HepG2 (cell line): ENCODE measurements at regions not wholly inside any gene's neighbourhood (a gene's known extent, or its start where the extent isn't known, plus 50 kb on each side); places are given as distances from the start of the nearest gene placed in this dataset.

ENCODE experiments used
- BRD4 ChIP-seq: sonication (generic); formaldehyde crosslinking; IDR thresholded peaks from 2 replicates; pipeline ENCODE4 v1.4.0; 2020; ENCODE audit warnings: missing genetic modification reagents
- CBX5 ChIP-seq: sonication (generic); formaldehyde crosslinking; IDR thresholded peaks from 2 replicates; pipeline ENCODE4 v1.4.0; 2020; ENCODE audit warnings: missing genetic modification reagents, borderline replicate concordance
- DR1 ChIP-seq: sonication (generic); formaldehyde crosslinking; IDR thresholded peaks from 2 replicates; pipeline ENCODE4 v1.8.0; 2021; ENCODE audit warnings: mild to moderate bottlenecking, missing genetic modification reagents, inconsistent platforms
- EP300 ChIP-seq, 3 experiments: sonication (generic) in 1 of 3; formaldehyde crosslinking in 1 of 3; IDR thresholded peaks; 2 replicates each; pipeline versions ENCODE4 v1.5.1 to v1.6.1; 2011 to 2020; ENCODE audit warnings: low read depth in 2 of 3, low read length in 2 of 3, borderline replicate concordance in 1 of 3, improper control_type of control experiment in 1 of 3, mild to moderate bottlenecking in 1 of 3, missing genetic modification reagents in 1 of 3, moderate library complexity in 1 of 3
- HNRNPL ChIP-seq: fragments of 200-400 bp; formaldehyde crosslinking; IDR thresholded peaks from 2 replicates; pipeline ENCODE4 v1.6.1; 2017; ENCODE audit warnings: mild to moderate bottlenecking, low read depth, low read length
- KLF15 ChIP-seq: sonication (generic); formaldehyde crosslinking; IDR thresholded peaks from 2 replicates; pipeline ENCODE4 v1.8.1; 2023; ENCODE audit warnings: borderline replicate concordance, mild to moderate bottlenecking, inconsistent platforms, missing genetic modification reagents, mixed read lengths
- NRL ChIP-seq: sonication (generic); formaldehyde crosslinking; IDR thresholded peaks from 2 replicates; pipeline ENCODE4 v1.5.0; 2020; ENCODE audit warnings: missing genetic modification reagents, mild to moderate bottlenecking, moderate library complexity, borderline replicate concordance
- SMAD3 ChIP-seq: sonication (generic); formaldehyde crosslinking; IDR thresholded peaks from 2 replicates; pipeline ENCODE4 v1.4.0; 2020; ENCODE audit warnings: missing genetic modification reagents
- SMARCE1 ChIP-seq: fragments of 450-650 bp; IDR thresholded peaks from 2 replicates; pipeline ENCODE4 v1.6.1; 2017; ENCODE audit warnings: borderline replicate concordance
- SRSF9 ChIP-seq: fragments of 200-400 bp; formaldehyde crosslinking; IDR thresholded peaks from 2 replicates; pipeline ENCODE4 v1.6.1; 2018; ENCODE audit warnings: borderline replicate concordance, mild to moderate bottlenecking, low read depth, low read length; ENCODE audit not compliant: insufficient read depth, poor library complexity, severe bottlenecking
- TAF15 ChIP-seq: fragments of 200-400 bp; formaldehyde crosslinking; IDR thresholded peaks from one replicate; pipeline ENCODE4 v1.6.1; 2018; ENCODE audit warnings: mild to moderate bottlenecking, low read depth, low read length; ENCODE audit not compliant: poor library complexity, severe bottlenecking
- TRIM24 ChIP-seq: sonication (generic); formaldehyde crosslinking; IDR thresholded peaks from 2 replicates; pipeline ENCODE4 v1.8.0; 2022; ENCODE audit warnings: mild to moderate bottlenecking, missing genetic modification reagents
- TSC22D2 ChIP-seq: sonication (generic); formaldehyde crosslinking; IDR thresholded peaks from 2 replicates; pipeline ENCODE4 v1.5.1; 2020; ENCODE audit warnings: missing genetic modification reagents, mild to moderate bottlenecking, borderline replicate concordance
- XBP1 ChIP-seq: sonication (generic); formaldehyde crosslinking; IDR thresholded peaks from 2 replicates; pipeline ENCODE4 v1.5.0; 2020; ENCODE audit warnings: missing genetic modification reagents
- ZFP36 ChIP-seq: fragments of 150-350 bp; IDR thresholded peaks from 2 replicates; pipeline ENCODE4 v1.6.1; 2018; ENCODE audit warnings: borderline replicate concordance, low read length, low read depth; ENCODE audit not compliant: partially characterized antibody
- ZSCAN25 ChIP-seq: sonication (generic); formaldehyde crosslinking; IDR thresholded peaks from 2 replicates; pipeline ENCODE4 v1.8.0; 2022; ENCODE audit warnings: mild to moderate bottlenecking, missing genetic modification reagents
- TF ChIP-seq, protein P1 (sequence below): sonication (generic); formaldehyde crosslinking; IDR thresholded peaks from 2 replicates; pipeline ENCODE4 v1.8.1; 2023; ENCODE audit warnings: missing genetic modification reagents, mild to moderate bottlenecking, borderline replicate concordance
- TF ChIP-seq, protein P2 (sequence below): sonication (generic); formaldehyde crosslinking; conservative IDR thresholded peaks from 2 replicates; pipeline ENCODE4 v1.8.1; 2023; ENCODE audit warnings: missing genetic modification reagents
- TF ChIP-seq, protein P3 (sequence below): sonication (generic); formaldehyde crosslinking; IDR thresholded peaks from 2 replicates; pipeline ENCODE4 v1.9.0; 2021; ENCODE audit warnings: missing genetic modification reagents, borderline replicate concordance
- TF ChIP-seq, protein P4 (sequence below): sonication (generic); formaldehyde crosslinking; IDR thresholded peaks from 2 replicates; pipeline ENCODE4 v1.8.1; 2022; ENCODE audit warnings: low read depth, mild to moderate bottlenecking, missing genetic modification reagents
- TF ChIP-seq, protein P5 (sequence below): sonication (generic); formaldehyde crosslinking; IDR thresholded peaks from 2 replicates; pipeline ENCODE4 v1.5.0; 2020; ENCODE audit warnings: mild to moderate bottlenecking, low read depth, missing genetic modification reagents, borderline replicate concordance

DNA sequence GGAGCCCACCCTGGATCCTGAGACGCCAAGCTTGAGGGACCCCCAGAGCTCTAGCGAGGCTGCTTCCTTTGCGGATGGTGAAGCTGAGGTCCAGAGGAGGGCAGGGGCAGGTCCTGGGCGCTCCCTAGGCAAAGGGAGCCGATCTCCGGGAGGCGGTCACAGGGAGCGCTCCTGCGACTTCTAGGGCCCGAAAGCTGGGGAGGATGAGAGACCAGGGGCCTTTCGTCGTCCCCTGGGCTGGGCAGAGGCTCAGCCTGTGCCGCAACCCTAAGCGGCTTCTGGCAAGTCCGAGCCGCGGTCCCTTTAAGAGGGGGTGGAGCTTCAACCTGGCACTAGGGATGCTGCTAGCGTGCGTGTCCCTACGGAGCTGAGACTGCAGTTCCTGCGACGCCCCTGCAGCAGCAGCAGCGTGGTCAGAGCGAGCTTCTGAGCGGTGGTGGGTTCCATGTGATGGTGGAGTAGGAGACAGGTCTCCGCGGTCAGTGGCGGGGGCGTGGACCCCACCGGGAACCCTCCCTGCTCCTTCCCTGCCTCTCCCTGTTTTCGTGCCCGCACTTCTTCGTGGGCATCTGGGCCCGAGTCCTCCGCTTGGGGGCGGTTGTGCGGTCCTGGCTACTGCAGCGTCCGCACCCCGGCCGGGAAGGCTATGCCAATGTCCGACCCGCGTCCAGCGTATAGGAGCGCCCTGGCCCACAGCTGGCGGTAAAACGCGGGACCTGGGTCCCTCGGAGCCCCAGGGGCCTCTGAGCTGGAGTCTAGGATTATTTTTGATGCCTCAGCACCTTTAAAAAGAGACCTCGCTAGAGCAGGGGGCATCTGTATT lies 154.6 kb downstream of the CCDC74A start (continued):
- TF ChIP-seq DR1 (peak; percentile 14; the same call in 1 of the 2 replicates), SRSF9 (no peak), CBX5 (peak; percentile 75), NRL (peak; percentile 89), EP300 (IDR thresholded peaks at IDR 0.05; ENCODE audit: low read depth in 2 of 2, low read length in 2 of 2) (0 out of 4 replicates have a peak, but pooled peaks of 1 of the 2 experiments have one; percentile 36), EP300 (CRISPR knock-in tag; IDR thresholded peaks at IDR 0.05; ENCODE audit: borderline replicate concordance) (no peak; the same call in 1 of the 2 replicates), SMAD3 (peak; percentile 70; the same call in 1 of the 2 replicates), TRIM24 (CRISPR knock-in tag) (no peak), SMARCE1 (no peak), KLF15 (peak; percentile 88), XBP1 (CRISPR knock-in tag) (no peak), TSC22D2 (CRISPR knock-in tag) (0 out of 2 replicates have a peak, but pooled peaks have one; percentile 78), HNRNPL (peak; percentile 100), ZSCAN25 (CRISPR knock-in tag) (peak; percentile 93), TAF15 (no peak), ZFP36 (no peak), BRD4 (CRISPR knock-in tag) (peak; percentile 78; the same call in 1 of the 2 replicates)
- TF ChIP-seq, protein P1, sequence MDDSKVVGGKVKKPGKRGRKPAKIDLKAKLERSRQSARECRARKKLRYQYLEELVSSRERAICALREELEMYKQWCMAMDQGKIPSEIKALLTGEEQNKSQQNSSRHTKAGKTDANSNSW: 0 out of 2 replicates have a peak, but pooled peaks have one; percentile 23
- TF ChIP-seq, protein P2, sequence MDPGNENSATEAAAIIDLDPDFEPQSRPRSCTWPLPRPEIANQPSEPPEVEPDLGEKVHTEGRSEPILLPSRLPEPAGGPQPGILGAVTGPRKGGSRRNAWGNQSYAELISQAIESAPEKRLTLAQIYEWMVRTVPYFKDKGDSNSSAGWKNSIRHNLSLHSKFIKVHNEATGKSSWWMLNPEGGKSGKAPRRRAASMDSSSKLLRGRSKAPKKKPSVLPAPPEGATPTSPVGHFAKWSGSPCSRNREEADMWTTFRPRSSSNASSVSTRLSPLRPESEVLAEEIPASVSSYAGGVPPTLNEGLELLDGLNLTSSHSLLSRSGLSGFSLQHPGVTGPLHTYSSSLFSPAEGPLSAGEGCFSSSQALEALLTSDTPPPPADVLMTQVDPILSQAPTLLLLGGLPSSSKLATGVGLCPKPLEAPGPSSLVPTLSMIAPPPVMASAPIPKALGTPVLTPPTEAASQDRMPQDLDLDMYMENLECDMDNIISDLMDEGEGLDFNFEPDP (CRISPR knock-in tag): no peak
- TF ChIP-seq, protein P3, sequence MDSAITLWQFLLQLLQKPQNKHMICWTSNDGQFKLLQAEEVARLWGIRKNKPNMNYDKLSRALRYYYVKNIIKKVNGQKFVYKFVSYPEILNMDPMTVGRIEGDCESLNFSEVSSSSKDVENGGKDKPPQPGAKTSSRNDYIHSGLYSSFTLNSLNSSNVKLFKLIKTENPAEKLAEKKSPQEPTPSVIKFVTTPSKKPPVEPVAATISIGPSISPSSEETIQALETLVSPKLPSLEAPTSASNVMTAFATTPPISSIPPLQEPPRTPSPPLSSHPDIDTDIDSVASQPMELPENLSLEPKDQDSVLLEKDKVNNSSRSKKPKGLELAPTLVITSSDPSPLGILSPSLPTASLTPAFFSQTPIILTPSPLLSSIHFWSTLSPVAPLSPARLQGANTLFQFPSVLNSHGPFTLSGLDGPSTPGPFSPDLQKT (CRISPR knock-in tag): no peak; the same call in 1 of the 2 replicates
- TF ChIP-seq, protein P4, sequence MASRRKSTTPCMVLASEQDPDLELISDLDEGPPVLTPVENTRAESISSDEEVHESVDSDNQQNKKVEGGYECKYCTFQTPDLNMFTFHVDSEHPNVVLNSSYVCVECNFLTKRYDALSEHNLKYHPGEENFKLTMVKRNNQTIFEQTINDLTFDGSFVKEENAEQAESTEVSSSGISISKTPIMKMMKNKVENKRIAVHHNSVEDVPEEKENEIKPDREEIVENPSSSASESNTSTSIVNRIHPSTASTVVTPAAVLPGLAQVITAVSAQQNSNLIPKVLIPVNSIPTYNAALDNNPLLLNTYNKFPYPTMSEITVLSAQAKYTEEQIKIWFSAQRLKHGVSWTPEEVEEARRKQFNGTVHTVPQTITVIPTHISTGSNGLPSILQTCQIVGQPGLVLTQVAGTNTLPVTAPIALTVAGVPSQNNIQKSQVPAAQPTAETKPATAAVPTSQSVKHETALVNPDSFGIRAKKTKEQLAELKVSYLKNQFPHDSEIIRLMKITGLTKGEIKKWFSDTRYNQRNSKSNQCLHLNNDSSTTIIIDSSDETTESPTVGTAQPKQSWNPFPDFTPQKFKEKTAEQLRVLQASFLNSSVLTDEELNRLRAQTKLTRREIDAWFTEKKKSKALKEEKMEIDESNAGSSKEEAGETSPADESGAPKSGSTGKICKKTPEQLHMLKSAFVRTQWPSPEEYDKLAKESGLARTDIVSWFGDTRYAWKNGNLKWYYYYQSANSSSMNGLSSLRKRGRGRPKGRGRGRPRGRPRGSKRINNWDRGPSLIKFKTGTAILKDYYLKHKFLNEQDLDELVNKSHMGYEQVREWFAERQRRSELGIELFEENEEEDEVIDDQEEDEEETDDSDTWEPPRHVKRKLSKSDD: peak; percentile 84
- TF ChIP-seq, protein P5, sequence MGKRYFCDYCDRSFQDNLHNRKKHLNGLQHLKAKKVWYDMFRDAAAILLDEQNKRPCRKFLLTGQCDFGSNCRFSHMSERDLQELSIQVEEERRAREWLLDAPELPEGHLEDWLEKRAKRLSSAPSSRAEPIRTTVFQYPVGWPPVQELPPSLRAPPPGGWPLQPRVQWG (CRISPR knock-in tag): peak; percentile 80; the same call in 1 of the 2 replicates
